NCI-H1417 treated with DMSO at 0.1 percent for 48 hours (cell line): ENCODE measurements at regions not wholly inside any gene's neighbourhood (a gene's known extent, or its start where the extent isn't known, plus 50 kb on each side); places are given as distances from the start of the nearest gene placed in this dataset.
"Not testable (repeated sequence)": the region's sequence is repeated elsewhere in the genome, so short reads cannot be mapped to it uniquely, and the experiment has no call there.

Source experiments
- DNase-seq: peaks from one replicate; lab custom pipeline; 2025; lab: John Stamatoyannopoulos, UW

- no peak for DNase-seq
These were observed 159.3 kb downstream of the TTC8 start for GRCh38 chr14:88983755-88984154.

- DNase-seq, result no peak
These were observed 161.2 kb downstream of the TTC8 start for GRCh38 chr14:88985654-88986053.

- DNase-seq, result no peak
These were observed 161.8 kb downstream of the TTC8 start for GRCh38 chr14:88986146-88986841.

GRCh38 chr14:88986908-88987307 lies 162.5 kb downstream of the TTC8 start:
- not testable (repeated sequence) for DNase-seq

GRCh38 chr14:88987516-88987915 lies 163.1 kb downstream of the TTC8 start:
- no peak for DNase-seq

- DNase-seq, result no peak
These were observed 165.5 kb downstream of the TTC8 start for GRCh38 chr14:88989911-88990310.

GRCh38 chr14:88990856-88991255 lies 166.4 kb downstream of the TTC8 start:
- DNase-seq, result no peak

GRCh38 chr14:88992011-88992410 lies 167.6 kb downstream of the TTC8 start:
- no peak for DNase-seq

- DNase-seq, result no peak
These were observed 169.5 kb downstream of the TTC8 start for GRCh38 chr14:88993946-88994345.

- DNase-seq, result no peak
These were observed 171.2 kb downstream of the TTC8 start for GRCh38 chr14:88995437-88996198.

- DNase-seq, result peak; percentile 59
These were observed 173.6 kb downstream of the TTC8 start for GRCh38 chr14:88998027-88998426.

GRCh38 chr14:88999137-88999536 lies 174.7 kb downstream of the TTC8 start:
- no peak for DNase-seq

- DNase-seq, result no peak
These were observed 175.8 kb downstream of the TTC8 start for GRCh38 chr14:89000007-89000942.

- no peak for DNase-seq
These were observed 179.7 kb downstream of the TTC8 start for GRCh38 chr14:89004166-89004565.

- DNase-seq, result no peak
These were observed 183.5 kb downstream of the TTC8 start for GRCh38 chr14:89007906-89008305.

GRCh38 chr14:89011355-89012281 lies 187.2 kb downstream of the TTC8 start:
- no peak for DNase-seq

GRCh38 chr14:89012282-89013097 lies 188.0 kb downstream of the TTC8 start:
- no peak for DNase-seq

- DNase-seq, result no peak
These were observed 188.7 kb downstream of the TTC8 start for GRCh38 chr14:89013098-89013504.

- peak; percentile 77 for DNase-seq
These were observed 189.5 kb downstream of the TTC8 start for GRCh38 chr14:89013698-89014568.

- no peak for DNase-seq
These were observed 190.1 kb downstream of the TTC8 start for GRCh38 chr14:89014569-89014850.
